SK-N-SH (cell line): ENCODE measurements at regions not wholly inside any gene's neighbourhood (a gene's known extent, or its start where the extent isn't known, plus 50 kb on each side); places are given as distances from the start of the nearest gene placed in this dataset.

ENCODE experiments used
- CTCF ChIA-PET: fragments of 300-600, 350-600 bp; formaldehyde crosslinking; extraction: SDS; loops from one replicate; lab custom pipeline; 2021; lab: Yijun Ruan, JAX
- POLR2A ChIA-PET: fragments of 350-600 bp; sonication (Branson Sonifier 250); formaldehyde crosslinking; extraction: SDS; loops from one replicate; lab custom pipeline; 2020; ENCODE audit warnings: antibody characterized with exemption, inconsistent platforms; lab: Yijun Ruan, JAX
- DNase-seq: peaks from one replicate; pipeline ENCODE4 v3.0.0; 2012
- H2AFZ ChIP-seq: fragments of 200-600 bp; sonication (generic); 2 replicates; pipeline ENCODE4 v1.8.1; 2016; ENCODE audit warnings: antibody characterized with exemption, mild to moderate bottlenecking, low read depth
- H3F3A ChIP-seq: fragments of 200-600 bp; sonication (generic); replicated peaks from 2 replicates; pipeline ENCODE3; 2016; ENCODE audit warnings: antibody characterized with exemption, mild to moderate bottlenecking; ENCODE audit not compliant: insufficient read depth
- H3K27ac ChIP-seq, 2 experiments: fragments of 200-500 bp in 1 of 2; fragments of 200-600 bp in 1 of 2; sonication (Bioruptor generic) in 1 of 2; sonication (generic), shearing (Covaris generic) in 1 of 2; 2 replicates each; pipeline versions ENCODE4 v1.5.1 to v1.6.1; 2014 to 2016; ENCODE audit warnings: low read depth in 2 of 2, inconsistent platforms in 1 of 2, low read length in 1 of 2, mild to moderate bottlenecking in 1 of 2, mixed read lengths in 1 of 2
- H3K27me3 ChIP-seq: fragments of 200-600 bp; sonication (generic), shearing (Covaris generic); 2 replicates; pipeline ENCODE4 v1.6.1; 2016; ENCODE audit warnings: mixed run types; ENCODE audit not compliant: insufficient read depth
- H3K36me3 ChIP-seq, 2 experiments: fragments of 200-500 bp in 1 of 2; fragments of 200-600 bp in 1 of 2; sonication (Bioruptor generic) in 1 of 2; sonication (generic) in 1 of 2; replicated peaks in 1 of 2; 2 replicates each; pipeline versions ENCODE3 to v1.5.1; 2014 to 2016; ENCODE audit warnings: low read length in 1 of 2, mild to moderate bottlenecking in 1 of 2; ENCODE audit not compliant: insufficient read depth in 2 of 2, control insufficient read depth in 1 of 2
- H3K4me1 ChIP-seq, 2 experiments: fragments of 200-500 bp in 1 of 2; fragments of 200-600 bp in 1 of 2; sonication (Bioruptor generic) in 1 of 2; sonication (generic), shearing (Covaris generic) in 1 of 2; 2 replicates each; pipeline versions ENCODE4 v1.5.1 to v1.6.1; 2014 to 2016; ENCODE audit warnings: low read depth in 1 of 2, low read length in 1 of 2, mixed run types in 1 of 2; ENCODE audit not compliant: insufficient read depth in 2 of 2, control insufficient read depth in 1 of 2
- H3K4me2 ChIP-seq: fragments of 200-600 bp; sonication (generic), shearing (Covaris generic); 2 replicates; pipeline ENCODE4 v1.6.1; 2017; ENCODE audit warnings: mixed run types
- H3K4me3 ChIP-seq, 2 experiments: fragments of 200-500 bp in 1 of 2; fragments of 200-600 bp in 1 of 2; sonication (Bioruptor generic) in 1 of 2; sonication (generic), shearing (Covaris generic) in 1 of 2; 2 replicates each; pipeline versions ENCODE4 v1.5.1 to v1.8.1; 2014 to 2016; ENCODE audit warnings: low read depth in 2 of 2, inconsistent platforms in 1 of 2, low read length in 1 of 2, mild to moderate bottlenecking in 1 of 2, mixed read lengths in 1 of 2, moderate library complexity in 1 of 2
- H3K79me2 ChIP-seq: fragments of 200-600 bp; sonication (generic); 2 replicates; pipeline ENCODE4 v1.8.1; 2017; ENCODE audit warnings: mild to moderate bottlenecking; ENCODE audit not compliant: insufficient read depth
- H3K9ac ChIP-seq: fragments of 200-600 bp; sonication (generic); 2 replicates; pipeline ENCODE4 v1.6.1; 2017; ENCODE audit warnings: mixed run types
- H3K9me2 ChIP-seq: fragments of 200-600 bp; sonication (generic); 2 replicates; pipeline ENCODE4 v1.6.1; 2017; ENCODE audit warnings: mixed run types
- H3K9me3 ChIP-seq: fragments of 200-600 bp; sonication (generic); 2 replicates; pipeline ENCODE4 v1.6.1; 2017; ENCODE audit warnings: mixed run types, mild to moderate bottlenecking, moderate library complexity
- H4K20me1 ChIP-seq: fragments of 200-600 bp; sonication (generic); 2 replicates; pipeline ENCODE4 v1.6.1; 2017; ENCODE audit warnings: mild to moderate bottlenecking, mixed run types; ENCODE audit not compliant: insufficient read depth
- ELF1 ChIP-seq: IDR thresholded peaks from 2 replicates; pipeline ENCODE4 v1.4.0; 2012
- GABPA ChIP-seq: IDR thresholded peaks from 2 replicates; pipeline ENCODE4 v1.4.0; 2012; ENCODE audit warnings: low read depth, mild to moderate bottlenecking
- GATA2 ChIP-seq: sonication (generic); formaldehyde crosslinking; IDR thresholded peaks from 2 replicates; pipeline ENCODE4 v1.5.0; 2020; ENCODE audit warnings: mild to moderate bottlenecking, missing genetic modification reagents
- JUND ChIP-seq: IDR thresholded peaks from 2 replicates; pipeline ENCODE4 v1.4.0; 2012
- MEF2A ChIP-seq: IDR thresholded peaks from 2 replicates; pipeline ENCODE4 v1.4.0; 2012; ENCODE audit warnings: low read depth, borderline replicate concordance
- RCOR1 ChIP-seq: fragments of 150-350 bp; IDR thresholded peaks from 2 replicates; pipeline ENCODE4 v1.6.1; 2017; ENCODE audit warnings: antibody characterized with exemption, low read length
- REST ChIP-seq: IDR thresholded peaks from 2 replicates; pipeline ENCODE4 v1.6.1; 2012; ENCODE audit warnings: mild to moderate bottlenecking, low read depth, low read length, moderate library complexity
- RFX5 ChIP-seq: IDR thresholded peaks from 2 replicates; pipeline ENCODE4 v1.6.1; 2012; ENCODE audit warnings: mild to moderate bottlenecking, improper control_type of control experiment, low read length
- TAF1 ChIP-seq: IDR thresholded peaks from 2 replicates; pipeline ENCODE4 v1.6.1; 2012; ENCODE audit warnings: low read depth, mild to moderate bottlenecking, low read length, moderate library complexity, borderline replicate concordance
- TCF12 ChIP-seq: IDR thresholded peaks from 2 replicates; pipeline ENCODE4 v1.4.0; 2012
- TEAD4 ChIP-seq: IDR thresholded peaks from 2 replicates; pipeline ENCODE4 v1.4.0; 2012; ENCODE audit warnings: mild to moderate bottlenecking, borderline replicate concordance; ENCODE audit not compliant: insufficient read depth
- WGBS: methylation state at CpG from one replicate; pipeline ENCODE4 v1.1.6; 2017; ENCODE audit warnings: low lambda C conversion rate; 5-methylcytosine and 5-hydroxymethylcytosine counted together

GRCh38 chr14:37668646-37669045, 73.2 kb downstream of the TTC6 start:
- Histone ChIP-seq H3K4me2 (no peak overlapping the region), H3K36me3 (no peaks in the 10 kb centered on the region), H3K27ac (no peak overlapping the region), H3K27me3 (no peaks in the 10 kb centered on the region), H3K9me3 (no peaks in the 10 kb centered on the region), H3K9ac (no peak overlapping the region), H4K20me1 (no peaks in the 10 kb centered on the region), H3K79me2 (no peaks in the 10 kb centered on the region), H2AFZ (no peak overlapping the region), H3K9me2 (no peaks in the 10 kb centered on the region), H3K4me1 (no peaks in the 10 kb centered on the region), H3F3A (no peaks in the 10 kb centered on the region), H3K4me3 (no peak overlapping the region)
- ChIA-PET POLR2A (no interaction called here), CTCF (no interaction called here)
- no peak for TF ChIP-seq RFX5
- TF ChIP-seq ELF1, result no peak
- no peak for DNase-seq
- WGBS, result 0% methylated on average over 1 of the region's 1 CpG

GRCh38 chr14:37669242-37669641, 73.8 kb downstream of the TTC6 start:
- ChIA-PET POLR2A (no interaction called here), CTCF (no interaction called here)
- Histone ChIP-seq H3K27ac (no peak overlapping the region), H3K4me1 (no peaks in the 10 kb centered on the region), H3K36me3 (no peaks in the 10 kb centered on the region), H3F3A (no peaks in the 10 kb centered on the region), H3K27me3 (no peaks in the 10 kb centered on the region), H4K20me1 (no peaks in the 10 kb centered on the region), H3K79me2 (no peaks in the 10 kb centered on the region), H3K9ac (no peak overlapping the region), H3K4me3 (no peak overlapping the region), H3K9me3 (no peaks in the 10 kb centered on the region), H3K9me2 (no peaks in the 10 kb centered on the region), H2AFZ (no peak overlapping the region), H3K4me2 (no peak overlapping the region)
- 13% methylated on average over 3 of the region's 3 CpGs for WGBS
- TF ChIP-seq GATA2 (CRISPR knock-in tag) (no peak), JUND (no peak), GABPA (no peak)
- no peak for DNase-seq

GRCh38 chr14:37673439-37673838, 78.0 kb downstream of the TTC6 start:
- Histone ChIP-seq H3K4me2 (no peak overlapping the region), H3K9me3 (no peaks in the 10 kb centered on the region), H3K4me3 (no peak overlapping the region), H3K36me3 (no peaks in the 10 kb centered on the region), H3K9ac (no peak overlapping the region), H3K27me3 (no peaks in the 10 kb centered on the region), H3F3A (no peaks in the 10 kb centered on the region), H3K4me1 (no peaks in the 10 kb centered on the region), H3K9me2 (no peaks in the 10 kb centered on the region), H2AFZ (no peak overlapping the region), H3K27ac (no peak overlapping the region), H4K20me1 (no peaks in the 10 kb centered on the region), H3K79me2 (no peaks in the 10 kb centered on the region)
- ChIA-PET POLR2A (no interaction called here), CTCF (no interaction called here)
- no peak for TF ChIP-seq TAF1
- no peak for TF ChIP-seq TCF12
- no peak for TF ChIP-seq TEAD4
- TF ChIP-seq MEF2A, result no peak
- no peak for TF ChIP-seq RCOR1
- no peak for TF ChIP-seq REST
- 20% methylated on average over 1 of the region's 1 CpG for WGBS
- DNase-seq, result no peak
